ENCODE measurements at regions not wholly inside any gene's neighbourhood (a gene's known extent, or its start where the extent isn't known, plus 50 kb on each side); places are given as distances from the start of the nearest gene placed in this dataset.

DNA sequence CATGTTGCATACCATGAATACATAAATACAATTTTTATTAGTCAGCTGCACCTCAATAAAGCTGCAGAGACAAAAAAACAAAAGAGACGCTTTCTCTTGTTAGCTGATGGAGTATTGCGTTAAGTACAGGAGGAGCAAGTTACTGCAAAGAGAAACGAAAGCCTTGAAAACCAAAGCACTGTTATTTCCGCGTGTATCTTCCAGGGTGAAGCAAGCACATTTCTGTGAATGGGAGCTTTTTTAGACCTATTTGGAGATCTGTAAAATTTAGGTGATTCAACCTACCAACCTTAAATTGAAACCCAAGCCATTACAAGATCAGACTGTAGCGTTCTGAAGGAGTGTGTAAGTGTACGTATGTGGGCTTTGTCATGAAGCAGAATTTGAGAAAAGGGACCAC, 390.4 kb downstream of the SOX9 start:
- no peaks in the 10 kb centered on the region for H3K4me1 ChIP-seq (ENCODE audit: control insufficient read depth in 1 of 2, extremely low read depth in 1 of 2, insufficient read depth in 2 of 2, low read length in 2 of 2)
- WGBS (ENCODE audit: insufficient coverage): no CpG with 5 or more reads among the region's 7 CpGs
- ChIA-PET CTCF (no interaction called here), POLR2A (no interaction called here)
- no peak overlapping the region for H3K4me3 Mint-ChIP-seq
- H3K9me3 ChIP-seq: no peaks in the 10 kb centered on the region
- no peaks in the 10 kb centered on the region for H3K36me3 Mint-ChIP-seq
- H3K27ac ChIP-seq (ENCODE audit: low read length): no peak overlapping the region
- H3K4me3 ChIP-seq (ENCODE audit: control insufficient read depth in 1 of 2, extremely low read depth in 1 of 2, low read length in 1 of 2): no peak overlapping the region
- ATAC-seq (replicated peaks in 1 of 4) (no peak), DNase-seq (no peak)
- H3K4me1 Mint-ChIP-seq: peaks cover 0 to 8% (median 0%) of the 10 kb centered on the region in 3 donors
- no peaks in the 10 kb centered on the region for H3K9me3 Mint-ChIP-seq
- H3K27ac Mint-ChIP-seq: no peak overlapping the region
- no peaks in the 10 kb centered on the region for H3K36me3 ChIP-seq (ENCODE audit: control insufficient read depth in 2 of 2, extremely low read depth in 1 of 2, insufficient read depth in 1 of 2, low read length in 1 of 2)
- H3K27me3 ChIP-seq (replicated peaks in 1 of 2; ENCODE audit: control insufficient read depth in 2 of 2, extremely low read depth in 1 of 2, insufficient read depth in 2 of 2, low read length in 1 of 2): peaks cover 0 to 12% of the 10 kb centered on the region in 2 experiments
- peaks cover 0 to 22% of the 10 kb centered on the region in 2 donors for H3K27me3 Mint-ChIP-seq

DNA sequence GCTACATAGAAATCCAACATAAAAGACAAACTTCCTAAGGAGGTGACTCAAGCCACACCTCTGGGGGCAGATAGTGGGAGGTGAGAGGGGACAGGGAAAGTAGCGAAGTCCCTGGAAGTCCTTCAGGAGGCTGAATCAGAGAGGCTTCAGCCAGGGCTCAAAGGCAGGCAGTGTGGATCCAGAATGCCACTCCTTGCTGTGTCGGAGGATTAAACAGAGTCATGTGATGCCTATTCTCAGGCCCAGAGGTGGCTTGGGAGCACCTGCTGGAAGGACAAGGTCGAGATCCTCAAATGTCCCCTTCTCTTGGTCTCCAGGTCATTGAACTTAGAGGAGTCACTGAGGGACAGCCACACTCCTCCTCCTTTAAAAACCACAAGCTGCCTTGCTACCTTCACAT, 391.1 kb downstream of the SOX9 start:
- CTCF ChIA-PET: no interaction called here
- no peaks in the 10 kb centered on the region for H3K9me3 Mint-ChIP-seq
- POLR2A ChIA-PET: no interaction called here
- peaks cover 0 to 15% of the 10 kb centered on the region in 2 experiments for H3K27me3 ChIP-seq (replicated peaks in 1 of 2; ENCODE audit: control insufficient read depth in 2 of 2, extremely low read depth in 1 of 2, insufficient read depth in 2 of 2, low read length in 1 of 2)
- H3K4me3 Mint-ChIP-seq: no peak overlapping the region
- no peaks in the 10 kb centered on the region for H3K4me1 ChIP-seq (ENCODE audit: control insufficient read depth in 1 of 2, extremely low read depth in 1 of 2, insufficient read depth in 2 of 2, low read length in 2 of 2)
- H3K36me3 Mint-ChIP-seq: no peaks in the 10 kb centered on the region
- DNase-seq (no peak), ATAC-seq (replicated peaks in 1 of 4) (no peak)
- H3K4me1 Mint-ChIP-seq: peaks cover 0 to 8% (median 0%) of the 10 kb centered on the region in 3 donors
- H3K36me3 ChIP-seq (ENCODE audit: control insufficient read depth in 2 of 2, extremely low read depth in 1 of 2, insufficient read depth in 1 of 2, low read length in 1 of 2): no peaks in the 10 kb centered on the region
- 71% methylated on average over 3 of the region's 3 CpGs for WGBS (ENCODE audit: insufficient coverage)
- no peak overlapping the region for H3K27ac ChIP-seq (ENCODE audit: low read length)
- H3K27ac Mint-ChIP-seq: no peak overlapping the region
- H3K4me3 ChIP-seq (ENCODE audit: control insufficient read depth in 1 of 2, extremely low read depth in 1 of 2, low read length in 1 of 2): no peak overlapping the region
- peaks cover 0 to 23% of the 10 kb centered on the region in 2 donors for H3K27me3 Mint-ChIP-seq
- no peaks in the 10 kb centered on the region for H3K9me3 ChIP-seq

DNA sequence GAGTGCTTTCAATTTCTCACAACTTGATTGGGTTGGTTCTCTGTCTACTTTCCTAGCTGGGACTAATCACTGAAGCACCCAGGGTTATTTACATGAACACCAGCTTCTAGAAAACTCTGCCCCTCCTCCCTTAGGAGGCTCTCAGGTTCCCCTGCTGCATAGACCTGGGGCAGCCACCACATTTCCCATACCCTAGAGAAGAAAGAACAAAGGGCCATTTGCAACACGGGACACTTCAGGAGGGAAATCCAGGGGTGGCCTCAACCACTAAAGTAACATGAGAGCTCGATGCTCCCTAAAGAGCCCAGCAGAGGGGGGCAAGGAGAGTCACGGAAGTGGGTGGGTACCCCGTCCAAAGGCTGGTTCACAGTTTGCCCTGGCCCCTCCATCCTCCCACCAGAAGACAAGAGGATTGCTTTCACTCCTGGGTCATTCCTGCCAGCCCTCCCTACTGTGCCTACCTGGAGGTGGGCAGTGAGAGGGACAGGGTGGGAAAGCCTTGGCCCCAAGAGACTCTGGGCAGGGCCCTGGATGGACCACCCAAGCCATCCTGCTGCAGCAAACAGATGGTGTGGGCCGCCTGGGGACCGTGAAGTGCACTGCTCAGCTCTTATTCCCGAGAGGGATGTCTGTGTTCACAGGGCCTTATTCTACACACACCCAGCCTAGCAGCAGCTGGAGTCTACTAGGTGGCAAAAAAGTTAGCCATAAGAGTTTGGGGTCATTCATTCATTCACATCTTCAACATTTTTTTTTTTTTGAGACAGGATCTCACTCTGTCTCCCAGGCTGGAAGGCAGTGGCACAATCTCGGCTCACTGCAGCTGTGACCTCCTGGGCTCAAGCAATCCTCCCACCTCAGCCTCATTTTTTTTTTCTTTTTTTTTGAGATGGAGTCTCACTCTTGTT, 392.1 kb downstream of the SOX9 start:
- H3K9me3 ChIP-seq: no peaks in the 10 kb centered on the region
- Mint-ChIP-seq H3K4me1 (peaks cover 0 to 8% (median 0%) of the 10 kb centered on the region in 3 donors), H3K36me3 (no peaks in the 10 kb centered on the region), H3K27ac (no peak overlapping the region), H3K4me3 (no peak overlapping the region), H3K27me3 (peaks cover 0 to 27% of the 10 kb centered on the region in 2 donors), H3K9me3 (no peaks in the 10 kb centered on the region)
- POLR2A ChIA-PET: interaction anchor here in 1 of 2 donors (0.6 kb wide), 1 partner anchor 547 kb away, joined by 4 read pairs; no protein-coding TSS in a partner anchor
- WGBS (ENCODE audit: insufficient coverage): no CpG with 5 or more reads among the region's 8 CpGs
- DNase-seq (no peak), ATAC-seq (replicated peaks in 1 of 4) (no peak)
- no peaks in the 10 kb centered on the region for H3K4me1 ChIP-seq (ENCODE audit: control insufficient read depth in 1 of 2, extremely low read depth in 1 of 2, insufficient read depth in 2 of 2, low read length in 2 of 2)
- CTCF ChIA-PET: no interaction called here
- H3K4me3 ChIP-seq (ENCODE audit: control insufficient read depth in 1 of 2, extremely low read depth in 1 of 2, low read length in 1 of 2): no peak overlapping the region
- peaks cover 0 to 15% of the 10 kb centered on the region in 2 experiments for H3K27me3 ChIP-seq (replicated peaks in 1 of 2; ENCODE audit: control insufficient read depth in 2 of 2, extremely low read depth in 1 of 2, insufficient read depth in 2 of 2, low read length in 1 of 2)
- no peaks in the 10 kb centered on the region for H3K36me3 ChIP-seq (ENCODE audit: control insufficient read depth in 2 of 2, extremely low read depth in 1 of 2, insufficient read depth in 1 of 2, low read length in 1 of 2)
- H3K27ac ChIP-seq (ENCODE audit: low read length): no peak overlapping the region

DNA sequence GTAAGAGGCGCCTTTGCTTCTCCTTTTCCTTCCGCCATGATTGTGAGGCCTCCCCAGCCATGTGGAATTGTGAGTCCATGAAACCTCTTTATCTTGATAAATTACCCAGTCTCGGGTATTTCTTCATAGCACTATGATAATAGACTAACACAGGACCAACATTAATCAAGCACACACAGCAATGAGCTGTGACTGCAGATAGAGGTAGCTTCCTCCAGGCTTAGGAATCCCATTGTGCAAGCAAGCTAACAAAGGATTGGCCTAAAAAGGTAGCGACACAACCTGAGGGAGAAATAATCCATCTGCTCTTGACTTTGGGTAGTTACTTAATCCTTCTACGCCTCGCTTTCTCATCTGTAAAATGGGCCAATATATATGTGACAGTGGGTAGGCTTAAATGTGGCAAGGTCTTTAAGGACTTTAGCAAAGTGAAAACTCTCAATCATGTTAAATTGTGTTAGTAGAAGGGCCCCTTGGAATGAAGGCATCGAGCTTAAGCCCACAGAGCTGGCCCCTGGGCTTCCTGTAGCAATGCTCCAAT, 393.6 kb downstream of the SOX9 start:
- Mint-ChIP-seq H3K36me3 (no peaks in the 10 kb centered on the region), H3K4me3 (no peak overlapping the region), H3K27me3 (peaks cover 2 to 37% of the 10 kb centered on the region in 2 donors), H3K4me1 (peaks cover 0 to 8% (median 0%) of the 10 kb centered on the region in 3 donors), H3K27ac (no peak overlapping the region), H3K9me3 (no peaks in the 10 kb centered on the region)
- ATAC-seq (replicated peaks in 1 of 4) (no peak), DNase-seq (no peak)
- Histone ChIP-seq H3K27me3 (replicated peaks in 1 of 2; ENCODE audit: control insufficient read depth in 2 of 2, extremely low read depth in 1 of 2, insufficient read depth in 2 of 2, low read length in 1 of 2) (peaks cover 0 to 23% of the 10 kb centered on the region in 2 experiments), H3K36me3 (ENCODE audit: control insufficient read depth in 2 of 2, extremely low read depth in 1 of 2, insufficient read depth in 1 of 2, low read length in 1 of 2) (no peaks in the 10 kb centered on the region), H3K4me3 (ENCODE audit: control insufficient read depth in 1 of 2, extremely low read depth in 1 of 2, low read length in 1 of 2) (no peak overlapping the region), H3K27ac (ENCODE audit: low read length) (no peak overlapping the region), H3K9me3 (no peaks in the 10 kb centered on the region), H3K4me1 (ENCODE audit: control insufficient read depth in 1 of 2, extremely low read depth in 1 of 2, insufficient read depth in 2 of 2, low read length in 2 of 2) (no peaks in the 10 kb centered on the region)
- ChIA-PET POLR2A (no interaction called here), CTCF (no interaction called here)
- WGBS (ENCODE audit: insufficient coverage): 93% methylated on average over 5 of the region's 7 CpGs

DNA sequence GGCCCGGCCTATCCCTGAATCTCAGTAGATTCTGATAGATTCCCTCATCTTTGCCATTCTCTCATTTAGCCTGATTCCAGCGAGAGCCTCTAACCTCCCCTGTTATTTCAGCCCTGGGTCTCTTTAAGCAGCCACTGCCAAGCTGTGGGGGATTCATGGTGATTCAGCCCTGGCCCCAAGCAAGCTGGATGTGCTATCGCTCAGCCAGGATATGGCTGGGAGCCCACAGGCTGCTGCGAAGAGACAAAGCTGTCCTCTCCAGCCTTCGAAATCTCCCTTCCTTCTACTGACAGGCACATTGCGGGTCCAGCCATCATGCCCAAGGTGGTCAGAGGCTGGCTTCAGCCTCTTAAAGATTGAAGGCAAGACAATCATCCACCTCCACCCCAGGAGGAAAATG, 394.1 kb downstream of the SOX9 start:
- ChIA-PET POLR2A (no interaction called here), CTCF (no interaction called here)
- no peak for DNase-seq
- H3K36me3 Mint-ChIP-seq: no peaks in the 10 kb centered on the region
- no peaks in the 10 kb centered on the region for H3K9me3 Mint-ChIP-seq
- H3K27me3 Mint-ChIP-seq: peaks cover 2 to 40% of the 10 kb centered on the region in 2 donors
- no peak for ATAC-seq (replicated peaks in 1 of 4)
- WGBS (ENCODE audit: insufficient coverage): 91% methylated on average over 6 of the region's 6 CpGs
- H3K27ac Mint-ChIP-seq: no peak overlapping the region
- Histone ChIP-seq H3K27me3 (replicated peaks in 1 of 2; ENCODE audit: control insufficient read depth in 2 of 2, extremely low read depth in 1 of 2, insufficient read depth in 2 of 2, low read length in 1 of 2) (peaks cover 0 to 25% of the 10 kb centered on the region in 2 experiments), H3K4me1 (ENCODE audit: control insufficient read depth in 1 of 2, extremely low read depth in 1 of 2, insufficient read depth in 2 of 2, low read length in 2 of 2) (no peaks in the 10 kb centered on the region), H3K36me3 (ENCODE audit: control insufficient read depth in 2 of 2, extremely low read depth in 1 of 2, insufficient read depth in 1 of 2, low read length in 1 of 2) (no peaks in the 10 kb centered on the region), H3K27ac (ENCODE audit: low read length) (no peak overlapping the region), H3K9me3 (no peaks in the 10 kb centered on the region), H3K4me3 (ENCODE audit: control insufficient read depth in 1 of 2, extremely low read depth in 1 of 2, low read length in 1 of 2) (no peak overlapping the region)
- H3K4me1 Mint-ChIP-seq: peaks cover 0 to 8% (median 0%) of the 10 kb centered on the region in 3 donors
- H3K4me3 Mint-ChIP-seq: no peak overlapping the region

DNA sequence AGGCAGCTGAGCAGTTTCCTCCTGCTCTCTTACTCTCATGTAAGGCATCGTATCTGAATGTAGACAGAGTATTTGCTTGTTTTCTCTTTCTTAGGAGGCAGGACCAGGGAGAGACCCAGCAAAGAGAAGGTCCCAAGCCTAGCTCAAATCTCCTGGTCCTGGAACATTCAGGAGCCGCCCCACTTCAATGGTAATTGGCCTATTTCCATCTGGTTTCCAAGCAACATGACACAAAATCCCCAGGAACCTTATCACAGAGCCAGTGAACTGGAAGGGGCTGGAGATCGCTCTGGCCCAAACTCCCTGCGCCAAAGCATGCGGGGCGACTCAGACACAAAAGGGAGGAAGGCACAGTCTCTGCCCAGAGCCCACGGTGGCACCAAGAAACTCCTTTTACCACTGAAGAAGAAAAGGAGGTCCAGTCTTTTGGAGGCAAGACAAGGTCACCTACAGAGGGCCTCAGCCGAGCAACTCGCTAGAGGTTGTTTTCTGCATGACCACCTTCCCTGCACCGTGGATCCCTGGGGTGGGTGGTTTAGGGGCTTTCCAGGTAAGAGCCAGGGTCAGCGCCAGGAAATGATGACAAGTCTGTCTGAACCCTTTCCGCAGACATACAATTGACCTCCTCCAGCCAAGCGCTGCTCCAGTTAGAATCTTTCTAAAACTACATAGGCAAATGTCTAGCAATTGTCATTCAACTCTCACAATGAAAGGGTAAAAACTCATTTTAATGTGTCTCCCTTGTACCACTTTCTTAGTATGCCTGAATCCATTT, 394.7 kb downstream of the SOX9 start:
- POLR2A ChIA-PET: no interaction called here
- no peaks in the 10 kb centered on the region for H3K36me3 Mint-ChIP-seq

More for the DNA sequence above, 394.7 kb downstream of the SOX9 start:
- WGBS (ENCODE audit: insufficient coverage): 94% methylated on average over 2 of the region's 13 CpGs
- DNase-seq (no peak), ATAC-seq (replicated peaks in 1 of 4) (no peak)
- H3K4me1 Mint-ChIP-seq: peaks cover 0 to 8% (median 0%) of the 10 kb centered on the region in 3 donors
- peaks cover 2 to 40% of the 10 kb centered on the region in 2 donors for H3K27me3 Mint-ChIP-seq
- Histone ChIP-seq H3K36me3 (ENCODE audit: control insufficient read depth in 2 of 2, extremely low read depth in 1 of 2, insufficient read depth in 1 of 2, low read length in 1 of 2) (no peaks in the 10 kb centered on the region), H3K9me3 (no peaks in the 10 kb centered on the region), H3K4me1 (ENCODE audit: control insufficient read depth in 1 of 2, extremely low read depth in 1 of 2, insufficient read depth in 2 of 2, low read length in 2 of 2) (no peaks in the 10 kb centered on the region), H3K27ac (ENCODE audit: low read length) (no peak overlapping the region), H3K27me3 (replicated peaks in 1 of 2; ENCODE audit: control insufficient read depth in 2 of 2, extremely low read depth in 1 of 2, insufficient read depth in 2 of 2, low read length in 1 of 2) (peaks cover 0 to 25% of the 10 kb centered on the region in 2 experiments), H3K4me3 (ENCODE audit: control insufficient read depth in 1 of 2, extremely low read depth in 1 of 2, low read length in 1 of 2) (no peak overlapping the region)
- no peak overlapping the region for H3K27ac Mint-ChIP-seq
- no peaks in the 10 kb centered on the region for H3K9me3 Mint-ChIP-seq
- CTCF ChIA-PET: no interaction called here
- H3K4me3 Mint-ChIP-seq: no peak overlapping the region
